ENCODE measurements at regions not wholly inside any gene's neighbourhood (a gene's known extent, or its start where the extent isn't known, plus 50 kb on each side); places are given as distances from the start of the nearest gene placed in this dataset.
A peak's percentile ranks its signal among the peaks of the same experiment; 100 is the strongest.
"Not testable (repeated sequence)": the region's sequence is repeated elsewhere in the genome, so short reads cannot be mapped to it uniquely, and the experiment has no call there.

- DNase-seq (ENCODE audit: low spot score) = no peak
These were observed 211.9 kb upstream of the PRICKLE2 start for GRCh38 chr3:64437131-64437530.

- not testable (repeated sequence) for DNase-seq (ENCODE audit: low spot score)
These were observed 209.8 kb upstream of the PRICKLE2 start for GRCh38 chr3:64435023-64435422.

- DNase-seq (ENCODE audit: low spot score) = no peak
These were observed 207.6 kb upstream of the PRICKLE2 start for GRCh38 chr3:64432870-64433269.

- DNase-seq (ENCODE audit: low spot score) = no peak
These were observed 206.3 kb upstream of the PRICKLE2 start for GRCh38 chr3:64431526-64432091.

- DNase-seq (ENCODE audit: low spot score) = no peak
These were observed 202.4 kb upstream of the PRICKLE2 start for GRCh38 chr3:64427671-64428070.

- no peak for DNase-seq (ENCODE audit: low spot score)
These were observed 201.3 kb upstream of the PRICKLE2 start for GRCh38 chr3:64426551-64426950.

GRCh38 chr3:64422932-64423331 lies 197.7 kb upstream of the PRICKLE2 start:
- DNase-seq (ENCODE audit: low spot score) = no peak

- DNase-seq (ENCODE audit: low spot score) = no peak
These were observed 196.9 kb upstream of the PRICKLE2 start for GRCh38 chr3:64422192-64422591.

GRCh38 chr3:64417816-64418215 lies 192.6 kb upstream of the PRICKLE2 start:
- peak; percentile 56 for DNase-seq (ENCODE audit: low spot score)

GRCh38 chr3:64414043-64414442 lies 188.8 kb upstream of the PRICKLE2 start:
- DNase-seq (ENCODE audit: low spot score) = no peak

GRCh38 chr3:64411101-64411500 lies 185.8 kb upstream of the PRICKLE2 start:
- no peak for DNase-seq (ENCODE audit: low spot score)

- no peak for DNase-seq (ENCODE audit: low spot score)
These were observed 185.0 kb upstream of the PRICKLE2 start for GRCh38 chr3:64410226-64410625.

GRCh38 chr3:64408770-64409169 lies 183.5 kb upstream of the PRICKLE2 start:
- peak; percentile 22 for DNase-seq (ENCODE audit: low spot score)

- DNase-seq (ENCODE audit: low spot score) = no peak
These were observed 181.0 kb upstream of the PRICKLE2 start for GRCh38 chr3:64406271-64406670.

- DNase-seq (ENCODE audit: low spot score) = no peak
These were observed 180.1 kb upstream of the PRICKLE2 start for GRCh38 chr3:64405211-64405835.

- no peak for DNase-seq (ENCODE audit: low spot score)
These were observed 175.4 kb upstream of the PRICKLE2 start for GRCh38 chr3:64400706-64401105.

GRCh38 chr3:64399205-64399800 lies 174.0 kb upstream of the PRICKLE2 start:
- DNase-seq (ENCODE audit: low spot score) = peak; percentile 70

GRCh38 chr3:64398476-64398875 lies 173.2 kb upstream of the PRICKLE2 start:
- peak; percentile 55 for DNase-seq (ENCODE audit: low spot score)

GRCh38 chr3:64398006-64398405 lies 172.7 kb upstream of the PRICKLE2 start:
- no peak for DNase-seq (ENCODE audit: low spot score)

- DNase-seq (ENCODE audit: low spot score) = no peak
These were observed 172.3 kb upstream of the PRICKLE2 start for GRCh38 chr3:64397573-64397972.

GRCh38 chr3:64395490-64395889 lies 170.2 kb upstream of the PRICKLE2 start:
- no peak for DNase-seq (ENCODE audit: low spot score)

GRCh38 chr3:64393193-64393592 lies 167.9 kb upstream of the PRICKLE2 start:
- DNase-seq (ENCODE audit: low spot score) = no peak

- DNase-seq (ENCODE audit: low spot score) = peak; percentile 16
These were observed 166.7 kb upstream of the PRICKLE2 start for GRCh38 chr3:64392001-64392400.

GRCh38 chr3:64390893-64391292 lies 165.6 kb upstream of the PRICKLE2 start:
- no peak for DNase-seq (ENCODE audit: low spot score)
